ENCODE measurements at regions not wholly inside any gene's neighbourhood (a gene's known extent, or its start where the extent isn't known, plus 50 kb on each side); places are given as distances from the start of the nearest gene placed in this dataset.

GRCh38 chr2:158024288-158024898, 77.3 kb upstream of the UPP2 start:
- H3K4me1 Mint-ChIP-seq, result peaks cover 6% of the 10 kb centered on the region
- H3K9me3 Mint-ChIP-seq, result no peaks in the 10 kb centered on the region
- peak; percentile 50 for ATAC-seq (replicated peaks)
- H3K4me3 Mint-ChIP-seq, result no peak overlapping the region
- H3K27me3 Mint-ChIP-seq, result no peaks in the 10 kb centered on the region
- H3K36me3 Mint-ChIP-seq (ENCODE audit: low read depth), result no peaks in the 10 kb centered on the region
- H3K27ac Mint-ChIP-seq, result no peak overlapping the region

GRCh38 chr2:158022888-158023287, 78.8 kb upstream of the UPP2 start:
- Mint-ChIP-seq H3K9me3 (no peaks in the 10 kb centered on the region), H3K4me3 (no peak overlapping the region), H3K36me3 (ENCODE audit: low read depth) (no peaks in the 10 kb centered on the region), H3K4me1 (peaks cover 6% of the 10 kb centered on the region), H3K27me3 (no peaks in the 10 kb centered on the region), H3K27ac (no peak overlapping the region)
- no peak for ATAC-seq (replicated peaks)

- no peak overlapping the region for H3K4me3 Mint-ChIP-seq
- H3K27me3 Mint-ChIP-seq, result no peaks in the 10 kb centered on the region
- no peaks in the 10 kb centered on the region for H3K9me3 Mint-ChIP-seq
- peaks cover 6% of the 10 kb centered on the region for H3K4me1 Mint-ChIP-seq
- ATAC-seq (replicated peaks), result no peak
- H3K36me3 Mint-ChIP-seq (ENCODE audit: low read depth), result no peaks in the 10 kb centered on the region
- H3K27ac Mint-ChIP-seq, result no peak overlapping the region
Measured at GRCh38 chr2:158021226-158021625, 80.5 kb upstream of the UPP2 start.

GRCh38 chr2:158015428-158016076, 86.1 kb upstream of the UPP2 start:
- Mint-ChIP-seq H3K27me3 (no peaks in the 10 kb centered on the region), H3K27ac (peak overlapping the region; percentile 3), H3K36me3 (ENCODE audit: low read depth) (no peaks in the 10 kb centered on the region), H3K9me3 (no peaks in the 10 kb centered on the region), H3K4me3 (no peak overlapping the region), H3K4me1 (peaks cover 9% of the 10 kb centered on the region)
- peak; percentile 28 for ATAC-seq (replicated peaks)

GRCh38 chr2:158013891-158014290, 87.8 kb upstream of the UPP2 start:
- no peaks in the 10 kb centered on the region for H3K9me3 Mint-ChIP-seq
- no peaks in the 10 kb centered on the region for H3K36me3 Mint-ChIP-seq (ENCODE audit: low read depth)
- no peaks in the 10 kb centered on the region for H3K27me3 Mint-ChIP-seq
- ATAC-seq (replicated peaks), result no peak
- H3K27ac Mint-ChIP-seq, result no peak overlapping the region
- no peak overlapping the region for H3K4me3 Mint-ChIP-seq
- peaks cover 9% of the 10 kb centered on the region for H3K4me1 Mint-ChIP-seq

DNA sequence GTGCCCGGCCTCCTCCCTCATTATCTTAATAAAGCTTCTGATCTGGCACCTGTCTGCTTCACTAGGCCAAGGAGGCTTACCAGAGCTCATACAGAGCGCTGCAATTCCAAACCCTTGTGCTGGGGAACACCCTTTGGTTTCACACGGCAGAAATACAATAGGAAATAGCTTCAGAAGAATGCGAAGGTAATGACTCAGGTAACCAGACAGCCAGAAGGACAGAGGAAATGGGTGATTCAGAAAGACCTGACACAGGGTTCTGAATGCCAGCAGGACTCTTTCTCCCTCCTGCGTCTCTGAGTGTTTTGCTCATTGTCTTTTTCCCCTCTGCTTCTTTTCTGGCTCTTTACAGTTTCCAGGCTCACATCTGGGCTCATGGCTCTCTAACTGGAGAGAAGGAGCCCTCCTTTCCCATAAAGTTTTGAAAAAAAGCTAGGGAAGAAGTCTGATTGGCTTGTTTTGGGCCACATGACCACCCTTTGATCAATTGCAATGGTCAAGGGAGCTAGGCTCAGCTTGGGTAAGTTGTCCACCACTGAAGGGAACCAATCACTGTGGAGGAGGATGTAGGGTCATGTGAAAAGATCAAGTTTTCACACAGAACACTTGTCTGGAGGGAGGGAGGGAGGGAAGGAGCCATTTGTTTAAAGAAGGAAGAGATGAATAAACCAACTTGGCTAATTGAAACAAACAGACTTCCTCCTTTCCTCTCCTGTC, 90.5 kb upstream of the UPP2 start:
- Mint-ChIP-seq H3K4me3 (no peak overlapping the region), H3K27me3 (no peaks in the 10 kb centered on the region), H3K36me3 (ENCODE audit: low read depth) (no peaks in the 10 kb centered on the region), H3K27ac (no peak overlapping the region), H3K9me3 (no peaks in the 10 kb centered on the region), H3K4me1 (peaks cover 9% of the 10 kb centered on the region)
- ATAC-seq (replicated peaks), result peak; percentile 84

GRCh38 chr2:158009399-158009798, 92.3 kb upstream of the UPP2 start:
- no peak overlapping the region for H3K27ac Mint-ChIP-seq
- H3K36me3 Mint-ChIP-seq (ENCODE audit: low read depth), result no peaks in the 10 kb centered on the region
- H3K9me3 Mint-ChIP-seq, result no peaks in the 10 kb centered on the region
- H3K27me3 Mint-ChIP-seq, result no peaks in the 10 kb centered on the region
- H3K4me3 Mint-ChIP-seq, result no peak overlapping the region
- no peak for ATAC-seq (replicated peaks)
- H3K4me1 Mint-ChIP-seq, result peaks cover 4% of the 10 kb centered on the region

GRCh38 chr2:158006961-158007719, 94.5 kb upstream of the UPP2 start:
- no peak for ATAC-seq (replicated peaks)
- Mint-ChIP-seq H3K9me3 (no peaks in the 10 kb centered on the region), H3K36me3 (ENCODE audit: low read depth) (no peaks in the 10 kb centered on the region), H3K4me1 (peaks cover 4% of the 10 kb centered on the region), H3K4me3 (no peak overlapping the region), H3K27me3 (no peaks in the 10 kb centered on the region), H3K27ac (no peak overlapping the region)

GRCh38 chr2:158004126-158004764, 97.4 kb upstream of the UPP2 start:
- H3K4me3 Mint-ChIP-seq, result no peak overlapping the region
- no peaks in the 10 kb centered on the region for H3K9me3 Mint-ChIP-seq
- no peaks in the 10 kb centered on the region for H3K36me3 Mint-ChIP-seq (ENCODE audit: low read depth)

GRCh38 chr2:158002079-158002478, 99.6 kb upstream of the UPP2 start:
- no peak for ATAC-seq (replicated peaks)
- H3K27ac Mint-ChIP-seq, result no peak overlapping the region
- H3K4me1 Mint-ChIP-seq, result no peaks in the 10 kb centered on the region
- H3K27me3 Mint-ChIP-seq, result peaks cover 3% of the 10 kb centered on the region
- H3K36me3 Mint-ChIP-seq (ENCODE audit: low read depth), result no peaks in the 10 kb centered on the region
- peaks cover 4% of the 10 kb centered on the region for H3K9me3 Mint-ChIP-seq
- no peak overlapping the region for H3K4me3 Mint-ChIP-seq

More at GRCh38 chr2:158004126-158004764, 97.4 kb upstream of the UPP2 start:
- no peak for ATAC-seq (replicated peaks)
- Mint-ChIP-seq H3K27ac (no peak overlapping the region), H3K27me3 (no peaks in the 10 kb centered on the region), H3K4me1 (no peaks in the 10 kb centered on the region)

- H3K36me3 Mint-ChIP-seq (ENCODE audit: low read depth), result no peaks in the 10 kb centered on the region
- H3K27me3 Mint-ChIP-seq, result peaks cover 3% of the 10 kb centered on the region
- H3K9me3 Mint-ChIP-seq, result peaks cover 4% of the 10 kb centered on the region
- no peak for ATAC-seq (replicated peaks)
- no peak overlapping the region for H3K27ac Mint-ChIP-seq
- no peaks in the 10 kb centered on the region for H3K4me1 Mint-ChIP-seq
- no peak overlapping the region for H3K4me3 Mint-ChIP-seq
Measured at GRCh38 chr2:157996799-157997198, 104.9 kb upstream of the UPP2 start.

DNA sequence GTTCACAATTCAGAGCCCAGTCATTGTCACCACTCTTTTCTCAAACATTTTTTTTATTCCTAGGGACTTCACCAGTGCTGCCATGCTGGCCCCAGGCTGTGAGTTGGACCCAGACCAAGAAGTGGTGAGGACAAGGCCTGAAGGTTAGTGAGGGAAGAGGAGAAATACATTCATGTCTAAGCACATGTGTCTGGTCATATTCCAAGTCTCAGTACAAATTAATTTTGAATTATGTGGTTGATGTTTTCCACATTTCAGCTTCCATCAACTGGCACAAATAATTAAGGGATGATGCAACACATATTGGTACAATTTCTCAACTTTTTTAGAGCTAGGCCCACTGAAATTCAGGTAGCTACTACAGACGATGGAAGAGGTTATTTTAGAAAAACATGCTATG, 106.6 kb upstream of the UPP2 start:
- H3K4me3 Mint-ChIP-seq, result no peak overlapping the region
- H3K27ac Mint-ChIP-seq, result no peak overlapping the region
- ATAC-seq (replicated peaks), result no peak
- H3K27me3 Mint-ChIP-seq, result peaks cover 3% of the 10 kb centered on the region
- H3K9me3 Mint-ChIP-seq, result peaks cover 4% of the 10 kb centered on the region
- no peaks in the 10 kb centered on the region for H3K36me3 Mint-ChIP-seq (ENCODE audit: low read depth)
- H3K4me1 Mint-ChIP-seq, result no peaks in the 10 kb centered on the region

DNA sequence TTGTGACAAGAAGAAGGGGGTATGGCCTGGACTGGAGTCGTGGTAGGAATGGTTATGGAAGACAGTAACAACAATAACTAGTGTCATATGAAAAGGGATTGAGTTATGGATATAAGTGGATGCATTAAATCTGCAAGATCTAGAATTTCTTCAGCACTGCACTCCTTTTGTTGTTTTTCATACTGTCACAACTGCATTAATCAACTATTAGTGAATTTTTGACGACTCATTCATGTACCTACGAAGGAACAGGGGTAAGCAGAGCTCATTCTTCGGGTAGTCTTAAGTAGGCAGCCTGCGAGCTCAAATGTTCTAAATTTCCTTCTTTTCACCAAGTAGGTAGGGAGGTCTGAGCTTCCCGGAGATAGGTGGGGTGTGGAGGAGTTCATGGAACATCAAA, 109.7 kb upstream of the UPP2 start:
- Mint-ChIP-seq H3K27me3 (peaks cover 3% of the 10 kb centered on the region), H3K4me1 (no peaks in the 10 kb centered on the region), H3K27ac (no peak overlapping the region), H3K36me3 (ENCODE audit: low read depth) (no peaks in the 10 kb centered on the region), H3K4me3 (no peak overlapping the region), H3K9me3 (no peaks in the 10 kb centered on the region)
- ATAC-seq (replicated peaks), result no peak

DNA sequence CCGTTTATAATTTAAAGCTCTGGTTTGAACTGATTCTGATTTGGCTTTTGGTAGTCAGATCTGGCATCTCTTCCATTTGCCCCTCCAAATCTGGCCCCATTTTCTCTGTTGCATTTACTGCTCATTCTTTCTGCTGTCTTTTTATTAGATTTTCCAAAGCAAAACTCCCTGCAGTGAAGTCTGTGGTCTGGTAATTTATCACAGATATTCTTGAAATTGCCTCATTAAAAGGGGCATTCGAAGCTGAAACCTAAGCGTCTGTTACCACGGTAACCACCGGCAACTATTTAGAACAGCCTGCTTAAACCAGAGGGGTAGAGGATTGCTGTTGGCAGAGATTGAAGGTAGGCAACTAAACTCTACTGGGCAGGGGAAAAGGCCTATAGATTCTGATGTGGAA, 111.5 kb upstream of the UPP2 start:
- H3K4me3 Mint-ChIP-seq, result no peak overlapping the region
- no peaks in the 10 kb centered on the region for H3K36me3 Mint-ChIP-seq (ENCODE audit: low read depth)
- H3K4me1 Mint-ChIP-seq, result no peaks in the 10 kb centered on the region
- no peaks in the 10 kb centered on the region for H3K9me3 Mint-ChIP-seq
- no peak for ATAC-seq (replicated peaks)
- H3K27me3 Mint-ChIP-seq, result peaks cover 10% of the 10 kb centered on the region
- H3K27ac Mint-ChIP-seq, result no peak overlapping the region

All from activated T-helper 17 cell treated with anti-CD3 and anti-CD28 coated beads, Interleukin-2, amount 50 U/mL, for 72 hours (primary cell).